Nephron progenitor cell (in vitro differentiated cells): ENCODE measurements at regions not wholly inside any gene's neighbourhood (a gene's known extent, or its start where the extent isn't known, plus 50 kb on each side); places are given as distances from the start of the nearest gene placed in this dataset.

Experiments
- DNase-seq: peaks from one replicate; pipeline ENCODE4 v3.0.0; 2021
- H3K27ac Mint-ChIP-seq: 2 replicates; pipeline ENCODE4 v1.8.0; 2021; ENCODE audit warnings: mild to moderate bottlenecking, moderate library complexity, mixed read lengths
- H3K27me3 Mint-ChIP-seq: 2 replicates; pipeline ENCODE4 v1.8.0; 2021; ENCODE audit warnings: mild to moderate bottlenecking, low read depth, mixed read lengths; ENCODE audit not compliant: poor library complexity
- H3K36me3 Mint-ChIP-seq: 2 replicates; pipeline ENCODE4 v1.8.0; 2021; ENCODE audit warnings: low read depth, mixed read lengths
- H3K4me1 Mint-ChIP-seq: 2 replicates; pipeline ENCODE4 v1.8.0; 2021; ENCODE audit warnings: mixed read lengths
- H3K4me3 Mint-ChIP-seq: 2 replicates; pipeline ENCODE4 v1.8.0; 2021; ENCODE audit warnings: mild to moderate bottlenecking, moderate library complexity, mixed read lengths
- H3K9me3 Mint-ChIP-seq: 2 replicates; pipeline ENCODE4 v1.8.0; 2021; ENCODE audit warnings: mild to moderate bottlenecking, moderate library complexity, mixed read lengths
- TF ChIP-seq, protein P1 (sequence below): fragments of 200-600 bp; sonication (generic); IDR thresholded peaks from 2 replicates; pipeline ENCODE4 v1.5.0; 2021; ENCODE audit warnings: antibody characterized with exemption

DNA sequence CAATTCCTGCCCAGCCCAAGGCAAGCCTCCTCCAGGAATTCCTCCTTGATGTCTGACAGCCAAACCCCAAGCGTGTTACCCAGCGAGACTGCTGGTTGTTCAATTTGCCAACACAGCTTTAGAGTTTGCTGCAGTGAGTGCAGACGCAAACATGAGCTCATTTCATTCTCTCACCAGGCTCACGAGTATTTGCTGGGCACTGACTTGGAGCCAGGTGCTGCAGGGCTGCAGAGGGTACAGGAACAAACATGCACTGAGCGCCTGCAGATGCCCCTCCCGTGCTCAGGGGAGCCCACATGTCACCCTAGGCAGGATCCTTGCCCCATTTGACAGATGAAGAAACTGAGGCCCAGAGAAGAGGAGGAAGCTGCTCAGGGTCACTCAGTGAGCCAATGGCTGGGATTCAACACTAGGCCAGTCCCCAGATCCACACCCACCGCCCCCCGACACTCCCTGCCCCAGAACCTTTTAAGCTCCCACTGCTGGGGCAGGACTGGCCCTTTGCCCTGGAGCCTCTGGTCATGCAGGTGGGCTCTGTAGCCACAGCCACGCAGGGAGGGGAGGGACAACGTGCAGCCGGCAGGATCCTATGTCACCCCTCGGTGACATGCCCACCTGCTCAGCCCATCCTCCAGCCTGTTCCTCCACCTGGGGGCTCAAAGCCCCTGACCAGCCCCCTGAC is 363.7 kb downstream of the MATN1 start:
- H3K27me3 Mint-ChIP-seq, result no peaks in the 10 kb centered on the region
- TF ChIP-seq, protein P1, sequence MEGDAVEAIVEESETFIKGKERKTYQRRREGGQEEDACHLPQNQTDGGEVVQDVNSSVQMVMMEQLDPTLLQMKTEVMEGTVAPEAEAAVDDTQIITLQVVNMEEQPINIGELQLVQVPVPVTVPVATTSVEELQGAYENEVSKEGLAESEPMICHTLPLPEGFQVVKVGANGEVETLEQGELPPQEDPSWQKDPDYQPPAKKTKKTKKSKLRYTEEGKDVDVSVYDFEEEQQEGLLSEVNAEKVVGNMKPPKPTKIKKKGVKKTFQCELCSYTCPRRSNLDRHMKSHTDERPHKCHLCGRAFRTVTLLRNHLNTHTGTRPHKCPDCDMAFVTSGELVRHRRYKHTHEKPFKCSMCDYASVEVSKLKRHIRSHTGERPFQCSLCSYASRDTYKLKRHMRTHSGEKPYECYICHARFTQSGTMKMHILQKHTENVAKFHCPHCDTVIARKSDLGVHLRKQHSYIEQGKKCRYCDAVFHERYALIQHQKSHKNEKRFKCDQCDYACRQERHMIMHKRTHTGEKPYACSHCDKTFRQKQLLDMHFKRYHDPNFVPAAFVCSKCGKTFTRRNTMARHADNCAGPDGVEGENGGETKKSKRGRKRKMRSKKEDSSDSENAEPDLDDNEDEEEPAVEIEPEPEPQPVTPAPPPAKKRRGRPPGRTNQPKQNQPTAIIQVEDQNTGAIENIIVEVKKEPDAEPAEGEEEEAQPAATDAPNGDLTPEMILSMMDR, result no peak
- H3K9me3 Mint-ChIP-seq, result no peaks in the 10 kb centered on the region
- no peak for DNase-seq
- H3K4me1 Mint-ChIP-seq, result peaks cover 29% of the 10 kb centered on the region
- H3K27ac Mint-ChIP-seq, result no peak overlapping the region
- H3K4me3 Mint-ChIP-seq, result no peak overlapping the region
- H3K36me3 Mint-ChIP-seq, result no peaks in the 10 kb centered on the region

DNA sequence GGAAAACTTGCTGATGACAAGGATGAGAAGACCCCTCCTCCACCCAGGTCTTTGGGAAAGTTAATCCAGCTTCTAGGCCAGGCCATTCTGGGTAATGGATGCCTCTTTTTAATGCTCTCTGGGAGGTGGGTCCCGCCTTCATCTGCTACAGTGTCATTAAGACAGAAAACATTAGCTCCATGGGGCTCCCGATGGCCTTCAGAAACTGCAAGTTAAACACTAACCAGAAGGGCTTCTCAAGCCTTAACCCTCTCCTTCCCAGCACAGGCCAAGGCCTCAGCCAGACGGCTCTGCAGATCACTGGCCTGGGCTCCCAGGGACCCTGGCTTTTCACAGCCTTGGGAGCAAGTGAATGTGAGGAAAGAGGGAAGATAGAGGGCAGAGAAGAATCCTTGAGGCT is 364.9 kb downstream of the MATN1 start:
- TF ChIP-seq, protein P1, result no peak
- Mint-ChIP-seq H3K9me3 (no peaks in the 10 kb centered on the region), H3K27ac (no peak overlapping the region), H3K4me3 (no peak overlapping the region), H3K4me1 (peaks cover 31% of the 10 kb centered on the region), H3K36me3 (no peaks in the 10 kb centered on the region), H3K27me3 (no peaks in the 10 kb centered on the region)
- no peak for DNase-seq

DNA sequence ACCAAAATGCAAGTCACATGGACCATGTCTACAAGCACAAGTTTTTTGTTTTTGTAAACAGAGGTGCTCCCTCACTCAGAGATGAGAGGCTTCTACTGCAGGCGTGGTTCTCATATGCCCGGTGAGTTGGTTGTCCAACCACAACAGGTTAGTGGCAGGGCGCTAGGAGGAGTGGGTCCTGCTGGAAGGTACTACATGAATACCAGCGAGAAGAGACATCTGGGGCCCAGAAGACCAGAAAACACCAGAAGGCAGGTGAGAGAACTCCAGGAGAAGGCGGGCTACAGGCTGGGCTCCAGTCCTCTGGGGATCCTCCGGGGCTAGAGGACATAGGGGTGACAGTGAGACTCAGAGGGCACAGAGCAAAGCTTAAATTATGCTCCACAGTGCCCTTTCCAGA is 366.5 kb downstream of the MATN1 start:
- no peaks in the 10 kb centered on the region for H3K9me3 Mint-ChIP-seq
- H3K4me3 Mint-ChIP-seq, result no peak overlapping the region
- no peak for DNase-seq
- TF ChIP-seq, protein P1, result no peak
- no peak overlapping the region for H3K27ac Mint-ChIP-seq
- no peaks in the 10 kb centered on the region for H3K36me3 Mint-ChIP-seq
- H3K4me1 Mint-ChIP-seq, result peaks cover 24% of the 10 kb centered on the region
- H3K27me3 Mint-ChIP-seq, result peaks cover 4% of the 10 kb centered on the region

DNA sequence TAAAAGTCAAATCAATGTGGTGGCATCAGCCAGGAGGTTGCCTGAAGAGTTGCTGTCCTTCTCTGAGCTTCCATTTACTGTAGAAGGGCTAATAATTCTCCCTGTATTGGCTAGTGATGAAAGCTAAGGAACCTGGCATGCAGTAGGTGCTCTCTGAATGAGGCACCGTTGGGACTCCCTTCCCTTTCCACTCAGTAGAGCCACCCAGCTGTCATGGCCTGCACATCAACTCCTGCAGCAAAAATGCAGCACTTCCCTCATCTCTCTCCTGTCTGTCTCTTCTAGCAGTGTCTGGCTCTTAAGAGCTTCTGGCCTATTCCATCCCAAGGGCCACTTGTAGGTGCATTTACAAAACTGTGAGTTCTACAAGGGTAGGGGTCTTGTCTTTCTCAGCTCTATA is 369.0 kb downstream of the MATN1 start:
- Mint-ChIP-seq H3K36me3 (no peaks in the 10 kb centered on the region), H3K4me1 (peaks cover 21% of the 10 kb centered on the region), H3K27me3 (peaks cover 7% of the 10 kb centered on the region), H3K9me3 (no peaks in the 10 kb centered on the region), H3K27ac (no peak overlapping the region), H3K4me3 (no peak overlapping the region)
- TF ChIP-seq, protein P1, result no peak
- DNase-seq, result no peak

DNA sequence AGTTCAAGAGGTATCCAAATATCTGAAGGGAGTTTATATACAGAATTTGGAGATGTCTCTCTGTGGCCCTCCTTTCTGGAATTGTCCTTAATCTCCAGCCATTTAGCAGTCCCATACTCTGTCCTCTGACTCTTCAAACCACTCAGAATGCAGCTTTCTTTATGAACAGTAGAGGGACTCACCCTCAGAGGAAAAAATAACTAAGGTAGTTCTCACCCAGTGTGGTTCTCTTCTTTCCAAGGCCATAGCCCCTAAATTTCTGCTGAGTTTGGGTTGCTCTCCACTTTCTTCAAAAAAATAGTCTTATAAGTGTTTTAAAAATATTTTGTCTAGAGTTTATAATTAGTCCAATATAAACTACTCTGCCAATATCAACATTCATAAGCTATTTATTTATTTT is 369.7 kb downstream of the MATN1 start:
- no peak overlapping the region for H3K4me3 Mint-ChIP-seq
- no peak overlapping the region for H3K27ac Mint-ChIP-seq
- peaks cover 15% of the 10 kb centered on the region for H3K4me1 Mint-ChIP-seq
- DNase-seq, result no peak
- peaks cover 7% of the 10 kb centered on the region for H3K27me3 Mint-ChIP-seq
- H3K36me3 Mint-ChIP-seq, result no peaks in the 10 kb centered on the region
- peaks cover 8% of the 10 kb centered on the region for H3K9me3 Mint-ChIP-seq
- TF ChIP-seq, protein P1, result peak; percentile 48

DNA sequence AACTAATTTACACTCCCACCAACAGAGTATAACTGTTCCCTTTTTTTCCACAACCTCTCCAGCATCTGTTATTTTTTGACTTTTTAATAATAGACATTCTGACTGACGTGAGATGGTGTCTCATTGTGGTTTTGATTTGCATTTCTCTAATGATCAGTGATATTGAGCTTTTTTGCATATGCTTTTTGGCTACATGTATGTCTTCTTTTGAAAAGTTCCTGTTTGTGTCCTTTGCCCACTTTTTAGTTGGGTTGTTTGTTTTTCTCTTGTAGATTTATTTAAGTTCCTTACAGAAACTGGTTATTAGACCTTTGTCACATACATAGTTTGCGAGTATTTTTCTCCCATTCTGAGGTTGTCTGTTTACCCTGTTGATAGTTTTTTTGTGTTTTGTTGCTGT is 375.2 kb downstream of the MATN1 start:
- Mint-ChIP-seq H3K27me3 (peaks cover 32% of the 10 kb centered on the region), H3K4me1 (peaks cover 4% of the 10 kb centered on the region), H3K9me3 (peaks cover 28% of the 10 kb centered on the region), H3K4me3 (no peak overlapping the region), H3K36me3 (peaks cover 4% of the 10 kb centered on the region), H3K27ac (no peak overlapping the region)
- no peak for DNase-seq
- TF ChIP-seq, protein P1, result no peak
